Hematopoietic multipotent progenitor cell (in vitro differentiated cells): ENCODE measurements at regions not wholly inside any gene's neighbourhood (a gene's known extent, or its start where the extent isn't known, plus 50 kb on each side); places are given as distances from the start of the nearest gene placed in this dataset.

Source experiments
- DNase-seq, 3 donors: peaks; one replicate each; pipeline ENCODE4 v3.0.0-alpha.2; 2011 to 2015; ENCODE audit warnings: low read depth in 2 of 3, low spot score in 2 of 3

GRCh38 chr20:59376109-59376841 lies 75.9 kb downstream of the EDN3 start:
- DNase-seq = no peak

GRCh38 chr20:59376998-59377397 lies 76.6 kb downstream of the EDN3 start:
- DNase-seq = no peak

- no peak for DNase-seq
Measured at GRCh38 chr20:59377842-59378241, 77.4 kb downstream of the EDN3 start.

- DNase-seq = no peak
Measured at GRCh38 chr20:59378396-59378795, 78.0 kb downstream of the EDN3 start.

GRCh38 chr20:59378966-59379365 lies 78.6 kb downstream of the EDN3 start:
- DNase-seq = no peak

- DNase-seq = no peak
Measured at GRCh38 chr20:59381689-59382088, 81.3 kb downstream of the EDN3 start.

GRCh38 chr20:59382157-59382725 lies 81.8 kb downstream of the EDN3 start:
- DNase-seq = no peak

- no peak for DNase-seq
Measured at GRCh38 chr20:59382907-59383306, 82.5 kb downstream of the EDN3 start.

- DNase-seq = no peak
Measured at GRCh38 chr20:59385038-59385437, 84.6 kb downstream of the EDN3 start.

- DNase-seq = peak in 2 of 3 donors; percentile 32 to 85
Measured at GRCh38 chr20:59385480-59385879, 85.1 kb downstream of the EDN3 start.

- DNase-seq = no peak
Measured at GRCh38 chr20:59386809-59387208, 86.4 kb downstream of the EDN3 start.

- DNase-seq = no peak
Measured at GRCh38 chr20:59387891-59388290, 87.5 kb downstream of the EDN3 start.

GRCh38 chr20:59388402-59388801 lies 88.0 kb downstream of the EDN3 start:
- DNase-seq = no peak

GRCh38 chr20:59390437-59390836 lies 90.0 kb downstream of the EDN3 start:
- DNase-seq = no peak

- DNase-seq = no peak
Measured at GRCh38 chr20:59391975-59392374, 91.6 kb downstream of the EDN3 start.

- DNase-seq = no peak
Measured at GRCh38 chr20:59392736-59393135, 92.3 kb downstream of the EDN3 start.

- DNase-seq = no peak
Measured at GRCh38 chr20:59393142-59393541, 92.7 kb downstream of the EDN3 start.

GRCh38 chr20:59395729-59396128 lies 95.3 kb downstream of the EDN3 start:
- DNase-seq = no peak

- peak in 1 of 3 donors; percentile 55 for DNase-seq
Measured at GRCh38 chr20:59398537-59399205, 98.3 kb downstream of the EDN3 start.

- no peak for DNase-seq
Measured at GRCh38 chr20:59399426-59400099, 99.2 kb downstream of the EDN3 start.

- peak in 1 of 3 donors; percentile 27 for DNase-seq
Measured at GRCh38 chr20:59400708-59401107, 100.3 kb downstream of the EDN3 start.
